Right cardiac atrium (tissue), 5 donors: ENCODE measurements at regions not wholly inside any gene's neighbourhood (a gene's known extent, or its start where the extent isn't known, plus 50 kb on each side); places are given as distances from the start of the nearest gene placed in this dataset.
"Not testable (repeated sequence)": the region's sequence is repeated elsewhere in the genome, so short reads cannot be mapped to it uniquely, and the experiment has no call there.

ENCODE experiments used
- ATAC-seq, 2 donors: fragments of 200-7000 bp; cut with Tn5 transposase; one replicate each; pipeline versions ENCODE4 v1.8.0 to v1.9.1; 2020; ENCODE audit warnings: moderate library complexity in 2 of 2, mild to moderate bottlenecking in 1 of 2
- DNase-seq, 3 donors: peaks; one replicate each; pipeline ENCODE4 v3.0.0-alpha.2; 2020
- H3K27ac ChIP-seq: one replicate; pipeline ENCODE4 v1.5.1; 2013; ENCODE audit warnings: mild to moderate bottlenecking, low read length, control low read depth, moderate library complexity
- H3K27me3 ChIP-seq: one replicate; pipeline ENCODE4 v1.6.1; 2013; ENCODE audit not compliant: control insufficient read depth, insufficient read depth
- H3K4me1 ChIP-seq: one replicate; pipeline ENCODE4 v1.6.1; 2013; ENCODE audit warnings: low read length; ENCODE audit not compliant: control insufficient read depth, insufficient read depth
- H3K4me3 ChIP-seq: one replicate; pipeline ENCODE4 v1.5.1; 2013; ENCODE audit warnings: low read length, control low read depth
- H3K9me3 ChIP-seq: one replicate; pipeline ENCODE4 v1.6.1; 2013; ENCODE audit warnings: low read length; ENCODE audit not compliant: control insufficient read depth
- WGBS: extraction: QIAGEN DNeasy Blood & Tissue Kit; methylation state at CpG from one replicate; pipeline ENCODE4 v1.1.7; 2013; 5-methylcytosine and 5-hydroxymethylcytosine counted together
- intact Hi-C, 4 donors: fragments of 100-400 bp; cut with DNase I; formaldehyde crosslinking; loops; one replicate each; pipeline versions ENCODE4 v1.11.0 to v1.14.0; 2022 to 2023
- donor health status: healthy with polysubstance abuse.
- donor health status: DM: no; HTN: yes; CAD: no.
- donor health status: DM: no; HTN: no; CAD: no.
- donor health status: DM: no; HTN: yes; CAD: no; lungs with severe emphysema.
- donor health status: DM: yes; HTN: yes; CAD: no.

- H3K4me1 ChIP-seq, H3K4me3 ChIP-seq, DNase-seq, ATAC-seq, H3K27me3 ChIP-seq, intact Hi-C loops, H3K9me3 ChIP-seq, H3K27ac ChIP-seq: not testable (repeated sequence)
- 94% methylated on average over 4 of the region's 8 CpGs for WGBS
Observed at GRCh38 chr7:73143993-73144392, 58.2 kb upstream of the SPDYE9 start.

GRCh38 chr7:73137922-73138321, 52.1 kb upstream of the SPDYE9 start:
- H3K4me3 ChIP-seq, intact Hi-C loops, H3K4me1 ChIP-seq, H3K27ac ChIP-seq, DNase-seq, H3K9me3 ChIP-seq, ATAC-seq, H3K27me3 ChIP-seq: not testable (repeated sequence)
- 17% methylated on average over 1 of the region's 3 CpGs for WGBS
